NB4 (cell line): ENCODE measurements at regions not wholly inside any gene's neighbourhood (a gene's known extent, or its start where the extent isn't known, plus 50 kb on each side); places are given as distances from the start of the nearest gene placed in this dataset.

Experiments
- DNase-seq: peaks from one replicate; pipeline ENCODE4 v3.0.0; 2010; ENCODE audit warnings: low read depth
- H3K4me3 ChIP-seq: one replicate; pipeline ENCODE4 v1.5.1; 2011; ENCODE audit warnings: mild to moderate bottlenecking, low read depth, low read length, moderate library complexity
- MYC ChIP-seq: IDR thresholded peaks from 2 replicates; pipeline ENCODE4 v1.6.1; 2011; ENCODE audit warnings: low read depth, low read length
- POLR2A ChIP-seq: IDR thresholded peaks from 2 replicates; pipeline ENCODE4 v1.6.1; 2011; ENCODE audit warnings: mild to moderate bottlenecking; ENCODE audit not compliant: insufficient read length; ENCODE audit errors: extremely low read depth
- TF ChIP-seq, protein P1 (sequence below): IDR thresholded peaks from 2 replicates; pipeline ENCODE4 v1.6.1; 2011; ENCODE audit warnings: low read depth, low read length
- TF ChIP-seq, protein P2 (sequence below): IDR thresholded peaks from one replicate; pipeline ENCODE4 v1.5.1; 2012; ENCODE audit warnings: low read depth, low read length

GRCh38 chr12:84604551-84604950 is 308.0 kb downstream of the SLC6A15 start:
- no peak overlapping the region for H3K4me3 ChIP-seq
- TF ChIP-seq, protein P1, sequence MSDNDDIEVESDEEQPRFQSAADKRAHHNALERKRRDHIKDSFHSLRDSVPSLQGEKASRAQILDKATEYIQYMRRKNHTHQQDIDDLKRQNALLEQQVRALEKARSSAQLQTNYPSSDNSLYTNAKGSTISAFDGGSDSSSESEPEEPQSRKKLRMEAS: no peak
- TF ChIP-seq MYC (no peak), POLR2A (no peak)
- TF ChIP-seq, protein P2, sequence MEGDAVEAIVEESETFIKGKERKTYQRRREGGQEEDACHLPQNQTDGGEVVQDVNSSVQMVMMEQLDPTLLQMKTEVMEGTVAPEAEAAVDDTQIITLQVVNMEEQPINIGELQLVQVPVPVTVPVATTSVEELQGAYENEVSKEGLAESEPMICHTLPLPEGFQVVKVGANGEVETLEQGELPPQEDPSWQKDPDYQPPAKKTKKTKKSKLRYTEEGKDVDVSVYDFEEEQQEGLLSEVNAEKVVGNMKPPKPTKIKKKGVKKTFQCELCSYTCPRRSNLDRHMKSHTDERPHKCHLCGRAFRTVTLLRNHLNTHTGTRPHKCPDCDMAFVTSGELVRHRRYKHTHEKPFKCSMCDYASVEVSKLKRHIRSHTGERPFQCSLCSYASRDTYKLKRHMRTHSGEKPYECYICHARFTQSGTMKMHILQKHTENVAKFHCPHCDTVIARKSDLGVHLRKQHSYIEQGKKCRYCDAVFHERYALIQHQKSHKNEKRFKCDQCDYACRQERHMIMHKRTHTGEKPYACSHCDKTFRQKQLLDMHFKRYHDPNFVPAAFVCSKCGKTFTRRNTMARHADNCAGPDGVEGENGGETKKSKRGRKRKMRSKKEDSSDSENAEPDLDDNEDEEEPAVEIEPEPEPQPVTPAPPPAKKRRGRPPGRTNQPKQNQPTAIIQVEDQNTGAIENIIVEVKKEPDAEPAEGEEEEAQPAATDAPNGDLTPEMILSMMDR: no peak
- DNase-seq: no peak

GRCh38 chr12:84603484-84604248 is 308.9 kb downstream of the SLC6A15 start:
- DNase-seq: no peak
- TF ChIP-seq, protein P2: no peak
- TF ChIP-seq, protein P1: no peak
- TF ChIP-seq POLR2A (no peak), MYC (no peak)
- H3K4me3 ChIP-seq: no peak overlapping the region

DNA sequence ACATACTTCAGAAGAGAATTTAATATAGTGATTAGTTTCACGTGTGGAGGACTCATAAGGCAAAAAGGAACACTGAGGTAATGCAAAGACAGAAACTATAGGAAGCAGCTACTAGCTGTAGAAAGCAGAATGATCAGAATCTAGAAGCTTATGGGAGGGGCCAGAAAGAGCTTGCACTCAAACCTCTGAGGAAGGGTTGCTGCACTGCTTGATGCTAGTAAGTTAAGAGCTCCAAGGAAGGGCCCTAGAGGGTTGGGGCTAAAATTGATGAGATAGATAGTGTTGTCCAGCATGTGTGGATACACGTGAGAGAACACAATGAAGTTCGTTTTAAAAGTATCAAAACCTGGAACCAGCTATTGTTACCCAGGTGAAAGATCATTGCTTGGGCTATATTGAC is 311.1 kb downstream of the SLC6A15 start:
- H3K4me3 ChIP-seq: no peak overlapping the region
- TF ChIP-seq MYC: no peak
- TF ChIP-seq, protein P1: no peak
- no peak for TF ChIP-seq POLR2A
- TF ChIP-seq, protein P2: no peak
- no peak for DNase-seq

DNA sequence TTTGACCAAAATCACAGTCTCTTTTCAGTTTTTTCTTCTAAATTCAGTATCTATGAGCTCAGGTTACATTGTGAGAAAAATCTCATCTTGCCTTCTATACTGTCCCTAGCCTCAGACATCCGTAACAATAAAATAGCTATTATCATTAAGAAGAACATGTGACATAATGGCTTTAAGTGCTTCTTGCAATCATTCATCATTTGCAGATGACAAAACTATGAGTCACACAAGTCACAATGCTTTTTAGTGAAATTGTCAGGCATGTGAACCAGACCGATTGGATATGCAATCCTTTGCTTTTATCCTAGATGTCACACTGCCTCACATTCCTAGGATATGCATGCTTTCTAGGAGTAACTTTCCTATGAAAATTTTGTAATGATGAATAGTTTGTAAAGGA is 313.1 kb downstream of the SLC6A15 start:
- DNase-seq: no peak
- no peak overlapping the region for H3K4me3 ChIP-seq
- TF ChIP-seq MYC (no peak), POLR2A (no peak)

DNA sequence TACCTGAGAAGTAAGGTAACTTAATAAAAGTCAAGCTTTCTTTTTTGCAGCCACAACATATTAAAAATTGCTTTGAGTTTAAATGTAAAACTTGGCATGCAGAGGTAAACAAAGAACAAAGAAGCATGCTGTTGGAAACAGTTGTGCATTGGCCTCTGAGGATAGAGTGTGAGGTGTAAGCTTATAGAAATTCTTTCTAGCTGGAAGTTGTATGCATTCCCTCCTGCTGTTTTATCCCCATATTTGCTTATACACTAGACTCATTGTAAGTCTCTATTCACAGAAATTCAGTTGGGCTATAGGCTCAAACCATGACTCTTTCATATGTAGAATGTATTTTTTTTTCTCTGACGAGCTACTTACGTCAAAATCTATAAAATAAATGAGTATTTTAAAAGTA is 316.3 kb downstream of the SLC6A15 start:
- no peak overlapping the region for H3K4me3 ChIP-seq
- TF ChIP-seq, protein P1: no peak
- TF ChIP-seq, protein P2: no peak
- TF ChIP-seq POLR2A: no peak
- TF ChIP-seq MYC: no peak
- no peak for DNase-seq

- DNase-seq: no peak
- no peak overlapping the region for H3K4me3 ChIP-seq
- TF ChIP-seq, protein P2: no peak
- TF ChIP-seq MYC (no peak), POLR2A (no peak)
- TF ChIP-seq, protein P1: no peak
Observed at GRCh38 chr12:84594157-84594556, 318.4 kb downstream of the SLC6A15 start.
